ENCODE measurements at regions not wholly inside any gene's neighbourhood (a gene's known extent, or its start where the extent isn't known, plus 50 kb on each side); places are given as distances from the start of the nearest gene placed in this dataset.

DNA sequence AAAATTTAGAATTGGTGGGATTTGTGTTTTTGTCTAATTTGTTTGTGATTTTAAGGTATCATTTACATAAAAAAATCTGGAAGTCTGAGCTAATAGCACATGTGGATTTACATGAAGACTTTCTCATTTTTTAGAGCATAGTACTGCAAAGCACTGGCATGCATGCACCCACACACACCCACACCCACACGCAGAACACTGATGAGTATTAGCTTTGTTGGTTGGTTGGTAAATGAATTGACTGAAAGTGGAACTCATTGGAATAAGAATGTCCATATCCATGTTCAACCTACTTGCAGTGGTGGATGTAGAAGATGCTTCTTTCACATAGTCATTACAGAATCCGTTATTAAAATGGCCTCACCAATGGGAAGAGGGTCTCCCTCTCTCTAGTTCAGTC is 475.8 kb downstream of the PLCL1 start:
- Histone ChIP-seq H3K27me3 (replicated peaks in 1 of 4; ENCODE audit: control extremely low read depth in 1 of 4, control insufficient read depth in 3 of 4, insufficient read depth in 4 of 4, low read length in 3 of 4) (peaks cover 0 to 2% (median 0%) of the 10 kb centered on the region in 4 experiments), H3K4me1 (ENCODE audit: control insufficient read depth in 2 of 2, insufficient read depth in 2 of 2, low read length in 2 of 2) (no peaks in the 10 kb centered on the region), H2AFZ (ENCODE audit: insufficient read depth, low read depth, low read length, poor library complexity, severe bottlenecking) (no peak overlapping the region), H3K36me3 (replicated peaks in 1 of 2; ENCODE audit: control extremely low read depth in 1 of 2, control insufficient read depth in 1 of 2, extremely low read depth in 1 of 2, insufficient read depth in 2 of 2, low read length in 1 of 2) (no peaks in the 10 kb centered on the region), H3K9me3 (ENCODE audit: control extremely low read depth in 1 of 3, control insufficient read depth in 2 of 3, insufficient read depth in 1 of 3, low read length in 2 of 3) (no peaks in the 10 kb centered on the region), H3K4me3 (ENCODE audit: control extremely low read depth in 1 of 5, extremely low read depth in 1 of 5, insufficient read depth in 1 of 5, low read depth in 2 of 5, low read length in 4 of 5) (no peak overlapping the region), H3K9ac (ENCODE audit: low read length) (no peak overlapping the region), H4K20me1 (ENCODE audit: control insufficient read depth, insufficient read depth, low read length, poor library complexity, severe bottlenecking) (no peaks in the 10 kb centered on the region), H3K4me2 (replicated peaks; ENCODE audit: low read depth, low read length, poor library complexity, severe bottlenecking) (no peak overlapping the region), H3K79me2 (ENCODE audit: control insufficient read depth, insufficient read depth, low read length) (no peaks in the 10 kb centered on the region), H3K27ac (ENCODE audit: low read length in 2 of 2) (no peak overlapping the region)
- DNase-seq (no peak), ATAC-seq (ENCODE audit: low read depth) (no peak)
- ChIA-PET CTCF (interaction anchor here (2.8 kb wide), 1 partner anchor 17 kb away, joined by 14 read pairs; no protein-coding TSS in a partner anchor), POLR2A (no interaction called here)
- Mint-ChIP-seq H3K4me3 (no peak overlapping the region), H3K9me3 (ENCODE audit: insufficient read depth) (no peaks in the 10 kb centered on the region), H3K27ac (no peak overlapping the region), H3K4me1 (no peaks in the 10 kb centered on the region), H3K27me3 (peaks cover 15% of the 10 kb centered on the region)
- WGBS (ENCODE audit: insufficient coverage) = no CpG with 5 or more reads among the region's 2 CpGs
- TF ChIP-seq, protein P1, sequence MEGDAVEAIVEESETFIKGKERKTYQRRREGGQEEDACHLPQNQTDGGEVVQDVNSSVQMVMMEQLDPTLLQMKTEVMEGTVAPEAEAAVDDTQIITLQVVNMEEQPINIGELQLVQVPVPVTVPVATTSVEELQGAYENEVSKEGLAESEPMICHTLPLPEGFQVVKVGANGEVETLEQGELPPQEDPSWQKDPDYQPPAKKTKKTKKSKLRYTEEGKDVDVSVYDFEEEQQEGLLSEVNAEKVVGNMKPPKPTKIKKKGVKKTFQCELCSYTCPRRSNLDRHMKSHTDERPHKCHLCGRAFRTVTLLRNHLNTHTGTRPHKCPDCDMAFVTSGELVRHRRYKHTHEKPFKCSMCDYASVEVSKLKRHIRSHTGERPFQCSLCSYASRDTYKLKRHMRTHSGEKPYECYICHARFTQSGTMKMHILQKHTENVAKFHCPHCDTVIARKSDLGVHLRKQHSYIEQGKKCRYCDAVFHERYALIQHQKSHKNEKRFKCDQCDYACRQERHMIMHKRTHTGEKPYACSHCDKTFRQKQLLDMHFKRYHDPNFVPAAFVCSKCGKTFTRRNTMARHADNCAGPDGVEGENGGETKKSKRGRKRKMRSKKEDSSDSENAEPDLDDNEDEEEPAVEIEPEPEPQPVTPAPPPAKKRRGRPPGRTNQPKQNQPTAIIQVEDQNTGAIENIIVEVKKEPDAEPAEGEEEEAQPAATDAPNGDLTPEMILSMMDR (IDR thresholded peaks at IDR 0.05) = no peak
- no peak for TF ChIP-seq EZH2 (IDR thresholded peaks at IDR 0.05; ENCODE audit: borderline replicate concordance, insufficient read depth, low read depth, low read length, poor library complexity, severe bottlenecking)
- intact Hi-C loops (cut with micrococcal nuclease) = no loop called here

DNA sequence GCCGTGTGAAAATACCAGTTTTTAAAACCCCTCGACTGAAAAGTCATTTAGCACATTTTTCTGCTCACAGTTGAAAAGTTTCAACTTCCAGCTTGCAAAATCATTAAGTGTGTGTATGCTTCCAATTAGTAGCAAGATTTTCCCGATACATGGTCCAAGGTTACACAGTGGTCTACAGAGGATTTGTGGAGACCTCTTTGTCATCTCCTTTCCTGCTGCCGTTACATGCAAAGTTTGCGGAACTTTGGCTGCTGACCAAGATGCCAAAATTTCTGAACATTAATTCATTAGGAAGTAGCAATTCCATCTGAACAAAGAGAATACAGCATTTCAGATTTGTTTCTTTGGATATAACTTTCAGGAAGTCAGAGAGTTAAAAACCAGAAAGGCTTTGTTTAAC is 474.6 kb downstream of the PLCL1 start:
- H3K27ac Mint-ChIP-seq = no peak overlapping the region
- H3K9me3 ChIP-seq (ENCODE audit: control extremely low read depth in 1 of 3, control insufficient read depth in 2 of 3, insufficient read depth in 1 of 3, low read length in 2 of 3) = no peaks in the 10 kb centered on the region
- intact Hi-C loops (cut with micrococcal nuclease) = no loop called here
- no peak overlapping the region for H3K4me3 ChIP-seq (ENCODE audit: control extremely low read depth in 1 of 5, extremely low read depth in 1 of 5, insufficient read depth in 1 of 5, low read depth in 2 of 5, low read length in 4 of 5)
- no peak overlapping the region for H3K27ac ChIP-seq (ENCODE audit: low read length in 2 of 2)
- no peaks in the 10 kb centered on the region for H4K20me1 ChIP-seq (ENCODE audit: control insufficient read depth, insufficient read depth, low read length, poor library complexity, severe bottlenecking)
- ChIA-PET POLR2A (no interaction called here), CTCF (interaction anchor here (2.8 kb wide), 1 partner anchor 18 kb away, joined by 14 read pairs; no protein-coding TSS in a partner anchor)
- DNase-seq (no peak), ATAC-seq (ENCODE audit: low read depth) (no peak)
- H3K4me3 Mint-ChIP-seq = no peak overlapping the region
- no peaks in the 10 kb centered on the region for H3K9me3 Mint-ChIP-seq (ENCODE audit: insufficient read depth)
- 86% methylated on average over 1 of the region's 5 CpGs for WGBS (ENCODE audit: insufficient coverage)
- TF ChIP-seq EZH2 (IDR thresholded peaks at IDR 0.05; ENCODE audit: borderline replicate concordance, insufficient read depth, low read depth, low read length, poor library complexity, severe bottlenecking) = no peak
- TF ChIP-seq, protein P1 (IDR thresholded peaks at IDR 0.05) = no peak
- no peaks in the 10 kb centered on the region for H3K4me1 Mint-ChIP-seq
- no peak overlapping the region for H2AFZ ChIP-seq (ENCODE audit: insufficient read depth, low read depth, low read length, poor library complexity, severe bottlenecking)
- peaks cover 0 to 2% (median 0%) of the 10 kb centered on the region in 4 experiments for H3K27me3 ChIP-seq (replicated peaks in 1 of 4; ENCODE audit: control extremely low read depth in 1 of 4, control insufficient read depth in 3 of 4, insufficient read depth in 4 of 4, low read length in 3 of 4)
- no peaks in the 10 kb centered on the region for H3K4me1 ChIP-seq (ENCODE audit: control insufficient read depth in 2 of 2, insufficient read depth in 2 of 2, low read length in 2 of 2)
- H3K36me3 ChIP-seq (replicated peaks in 1 of 2; ENCODE audit: control extremely low read depth in 1 of 2, control insufficient read depth in 1 of 2, extremely low read depth in 1 of 2, insufficient read depth in 2 of 2, low read length in 1 of 2) = no peaks in the 10 kb centered on the region
- H3K27me3 Mint-ChIP-seq = peaks cover 12% of the 10 kb centered on the region
- H3K9ac ChIP-seq (ENCODE audit: low read length) = no peak overlapping the region
- no peak overlapping the region for H3K4me2 ChIP-seq (replicated peaks; ENCODE audit: low read depth, low read length, poor library complexity, severe bottlenecking)
- H3K79me2 ChIP-seq (ENCODE audit: control insufficient read depth, insufficient read depth, low read length) = no peaks in the 10 kb centered on the region
